ENCODE measurements at regions not wholly inside any gene's neighbourhood (a gene's known extent, or its start where the extent isn't known, plus 50 kb on each side); places are given as distances from the start of the nearest gene placed in this dataset.
"Not testable (repeated sequence)": the region's sequence is repeated elsewhere in the genome, so short reads cannot be mapped to it uniquely, and the experiment has no call there.

- TF ChIP-seq CTCF (IDR thresholded peaks at IDR 0.05), result no peak
- ATAC-seq, result no peak
- Histone ChIP-seq H3K9me3 (no peaks in the 10 kb centered on the region), H3K4me1 (no peaks in the 10 kb centered on the region), H3K4me3 (no peak overlapping the region), H3K27me3 (ENCODE audit: low read depth) (no peaks in the 10 kb centered on the region), H3K27ac (no peak overlapping the region), H3K36me3 (no peaks in the 10 kb centered on the region)
- intact Hi-C loops (cut with DNase I), result no loop called here
- no peak for DNase-seq
These were observed 97.1 kb upstream of the NAV2 start for GRCh38 chr11:19615341-19616183.

- Histone ChIP-seq H3K27me3 (ENCODE audit: low read depth) (no peaks in the 10 kb centered on the region), H3K27ac (no peak overlapping the region), H3K4me3 (no peak overlapping the region), H3K9me3 (no peaks in the 10 kb centered on the region), H3K4me1 (no peaks in the 10 kb centered on the region), H3K36me3 (no peaks in the 10 kb centered on the region)
- TF ChIP-seq CTCF (IDR thresholded peaks at IDR 0.05), result no peak
- intact Hi-C loops (cut with DNase I), result no loop called here
- DNase-seq (no peak), ATAC-seq (no peak)
These were observed 98.2 kb upstream of the NAV2 start for GRCh38 chr11:19614370-19614940.

GRCh38 chr11:19612025-19612424, 100.6 kb upstream of the NAV2 start:
- H3K27me3 ChIP-seq (ENCODE audit: low read depth); ATAC-seq; H3K4me1 ChIP-seq; H3K4me3 ChIP-seq; H3K9me3 ChIP-seq; H3K36me3 ChIP-seq; H3K27ac ChIP-seq; DNase-seq; intact Hi-C loops (cut with DNase I): not testable (repeated sequence)

- Histone ChIP-seq H3K9me3 (no peaks in the 10 kb centered on the region), H3K27me3 (ENCODE audit: low read depth) (no peaks in the 10 kb centered on the region), H3K27ac (no peak overlapping the region), H3K4me1 (peaks cover 14% of the 10 kb centered on the region), H3K36me3 (no peaks in the 10 kb centered on the region), H3K4me3 (no peak overlapping the region)
- TF ChIP-seq CTCF (IDR thresholded peaks at IDR 0.05), result no peak
- no peak for DNase-seq
- peak; percentile 38 to 55 for ATAC-seq
- intact Hi-C loops (cut with DNase I), result no loop called here
These were observed 104.8 kb upstream of the NAV2 start for GRCh38 chr11:19607656-19608360.

GRCh38 chr11:19606856-19607655, 105.6 kb upstream of the NAV2 start:
- Histone ChIP-seq H3K27ac (no peak overlapping the region), H3K4me1 (peaks cover 14% of the 10 kb centered on the region), H3K4me3 (no peak overlapping the region), H3K27me3 (ENCODE audit: low read depth) (no peaks in the 10 kb centered on the region), H3K36me3 (no peaks in the 10 kb centered on the region), H3K9me3 (no peaks in the 10 kb centered on the region)
- TF ChIP-seq CTCF (IDR thresholded peaks at IDR 0.05), result no peak
- DNase-seq, result no peak
- ATAC-seq, result no peak
- intact Hi-C loops (cut with DNase I), result no loop called here

Data from lower lobe of right lung (tissue), 2 donors.